DND-41 (cell line): ENCODE measurements at regions not wholly inside any gene's neighbourhood (a gene's known extent, or its start where the extent isn't known, plus 50 kb on each side); places are given as distances from the start of the nearest gene placed in this dataset.

Experiments used
- ATAC-seq: fragments of 200-7000 bp; cut with Tn5 transposase; 3 replicates; pipeline ENCODE4 v1.9.1; 2021; ENCODE audit warnings: low read depth; ENCODE audit not compliant: insufficient read depth
- DNase-seq: peaks from one replicate; pipeline ENCODE4 v3.0.0-alpha.2; 2020
- H2AFZ ChIP-seq: 2 replicates; pipeline ENCODE4 v1.6.0; 2012; ENCODE audit warnings: low read depth, low read length
- H3K27ac ChIP-seq: 2 replicates; pipeline ENCODE4 v1.5.1; 2012; ENCODE audit warnings: low read length, inconsistent platforms
- H3K27me3 ChIP-seq: fragments of 200-600 bp; sonication (generic); 2 replicates; pipeline ENCODE4 v1.6.0; 2012; ENCODE audit warnings: low read length, mild to moderate bottlenecking, inconsistent platforms; ENCODE audit not compliant: insufficient read depth, poor library complexity
- H3K36me3 ChIP-seq: 2 replicates; pipeline ENCODE4 v1.5.1; 2012; ENCODE audit warnings: low read length, inconsistent platforms; ENCODE audit not compliant: insufficient read depth
- H3K4me1 ChIP-seq: 2 replicates; pipeline ENCODE4 v1.5.1; 2012; ENCODE audit warnings: mild to moderate bottlenecking, low read length; ENCODE audit not compliant: insufficient read depth
- H3K4me2 ChIP-seq: 2 replicates; pipeline ENCODE4 v1.6.0; 2012; ENCODE audit warnings: mild to moderate bottlenecking, moderate library complexity, low read length, inconsistent platforms; ENCODE audit not compliant: insufficient read depth
- H3K4me3 ChIP-seq, 2 experiments: fragments of 200-600 bp in 1 of 2; shearing (Covaris generic) in 1 of 2; 2 replicates each; pipeline ENCODE4 v1.5.1; 2012 to 2016; ENCODE audit warnings: inconsistent platforms in 2 of 2, low read length in 2 of 2, mild to moderate bottlenecking in 2 of 2, low read depth in 1 of 2, moderate library complexity in 1 of 2
- H3K79me2 ChIP-seq: 2 replicates; pipeline ENCODE4 v1.6.0; 2012; ENCODE audit warnings: low read length, inconsistent platforms; ENCODE audit not compliant: insufficient read depth
- H3K9ac ChIP-seq: 2 replicates; pipeline ENCODE4 v1.6.0; 2012; ENCODE audit warnings: low read depth, mild to moderate bottlenecking, inconsistent platforms, low read length, moderate library complexity
- H3K9me3 ChIP-seq: 2 replicates; pipeline ENCODE4 v1.5.1; 2012; ENCODE audit warnings: low read length, moderate library complexity, mild to moderate bottlenecking, inconsistent platforms; ENCODE audit not compliant: insufficient read depth, severe bottlenecking
- H4K20me1 ChIP-seq: 2 replicates; pipeline ENCODE4 v1.6.0; 2012; ENCODE audit warnings: low read length; ENCODE audit not compliant: insufficient read depth
- CTCF ChIP-seq: IDR thresholded peaks from 2 replicates; pipeline ENCODE4 v1.5.1; 2012; ENCODE audit warnings: borderline replicate concordance, low read length, moderate library complexity, mild to moderate bottlenecking; ENCODE audit not compliant: poor library complexity, severe bottlenecking; ENCODE audit errors: extremely low read depth
- EZH2 ChIP-seq: IDR thresholded peaks from 3 replicates; pipeline ENCODE4 v1.6.1; 2012; ENCODE audit warnings: borderline replicate concordance, low read depth, mild to moderate bottlenecking, moderate library complexity, low read length, inconsistent platforms; ENCODE audit not compliant: severe bottlenecking

DNA sequence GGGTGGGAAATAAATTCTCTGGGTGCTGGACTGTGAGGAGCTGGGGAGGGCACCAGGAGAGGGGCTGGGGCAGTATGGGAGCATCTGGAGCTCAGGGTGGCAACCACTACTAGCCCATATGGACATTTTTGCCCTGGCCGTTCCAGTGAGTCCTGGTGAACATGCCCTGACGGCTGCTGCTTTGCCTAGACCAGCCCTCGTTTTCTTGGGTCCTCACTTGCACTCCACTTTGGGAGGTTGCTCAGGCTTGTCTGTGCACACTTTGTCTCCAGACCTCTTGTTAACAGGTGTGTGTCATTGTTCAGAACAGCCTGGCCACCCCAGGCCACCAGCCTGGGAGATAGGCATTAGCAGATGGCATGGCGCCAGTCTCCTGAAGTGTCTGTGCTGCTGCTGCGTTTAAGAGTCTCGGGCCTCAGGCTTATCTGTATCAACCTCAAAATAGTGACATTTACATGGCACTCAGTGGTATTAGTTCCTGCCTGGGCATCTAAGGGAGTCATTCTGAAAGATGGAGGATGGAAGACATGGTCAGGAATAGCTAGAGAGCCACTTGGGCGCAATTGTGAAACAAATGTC, 190.5 kb downstream of the PTPRU start:
- ATAC-seq (no peak), DNase-seq (no peak)
- no peaks in the 10 kb centered on the region for H3K4me1 ChIP-seq
- no peak overlapping the region for H3K27ac ChIP-seq
- no peaks in the 10 kb centered on the region for H3K79me2 ChIP-seq
- peaks cover 3% of the 10 kb centered on the region for H3K9me3 ChIP-seq
- no peak overlapping the region for H3K4me2 ChIP-seq
- no peaks in the 10 kb centered on the region for H3K36me3 ChIP-seq
- no peak overlapping the region for H2AFZ ChIP-seq
- peaks cover 14% of the 10 kb centered on the region for H3K27me3 ChIP-seq
- no peak overlapping the region for H3K9ac ChIP-seq
- H3K4me3 ChIP-seq = no peak overlapping the region
- no peaks in the 10 kb centered on the region for H4K20me1 ChIP-seq
- TF ChIP-seq CTCF = no peak
- no peak for TF ChIP-seq EZH2

GRCh38 chr1:29425631-29426030, 189.3 kb downstream of the PTPRU start:
- H3K9ac ChIP-seq = no peak overlapping the region
- no peaks in the 10 kb centered on the region for H4K20me1 ChIP-seq
- H3K4me2 ChIP-seq = no peak overlapping the region
- no peak for ATAC-seq
- no peaks in the 10 kb centered on the region for H3K36me3 ChIP-seq
- H3K27me3 ChIP-seq = peaks cover 18% of the 10 kb centered on the region
- no peaks in the 10 kb centered on the region for H3K79me2 ChIP-seq
- no peaks in the 10 kb centered on the region for H3K4me1 ChIP-seq
- H3K27ac ChIP-seq = no peak overlapping the region
- DNase-seq = no peak
- no peaks in the 10 kb centered on the region for H3K9me3 ChIP-seq
- H2AFZ ChIP-seq = no peak overlapping the region
- no peak for TF ChIP-seq EZH2
- no peak for TF ChIP-seq CTCF
- no peak overlapping the region for H3K4me3 ChIP-seq

DNA sequence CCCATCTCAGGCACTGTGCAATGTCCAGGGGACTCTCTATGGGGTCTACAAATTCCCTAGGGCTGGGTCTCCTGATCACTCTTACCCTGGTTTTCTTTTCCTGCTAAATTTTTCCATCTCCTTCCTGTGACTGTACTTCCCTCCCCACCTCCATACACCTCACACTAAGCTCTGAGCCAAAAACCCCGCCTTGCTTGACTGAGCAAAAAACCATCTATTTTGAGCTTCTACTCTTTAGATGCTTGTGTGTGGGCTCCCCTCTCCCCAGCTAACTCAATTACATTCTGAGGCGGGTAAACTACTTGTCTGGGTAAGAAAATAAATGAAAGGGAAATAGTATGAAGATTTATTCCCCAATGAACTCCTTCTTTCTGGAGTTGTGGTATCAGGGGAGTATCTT, 187.9 kb downstream of the PTPRU start:
- Histone ChIP-seq H3K9ac (no peak overlapping the region), H3K36me3 (no peaks in the 10 kb centered on the region), H4K20me1 (no peaks in the 10 kb centered on the region), H3K27me3 (peaks cover 19% of the 10 kb centered on the region), H3K4me3 (no peak overlapping the region), H3K4me1 (no peaks in the 10 kb centered on the region), H3K27ac (no peak overlapping the region), H3K4me2 (no peak overlapping the region), H3K79me2 (no peaks in the 10 kb centered on the region), H3K9me3 (no peaks in the 10 kb centered on the region), H2AFZ (no peak overlapping the region)
- TF ChIP-seq EZH2 = no peak
- no peak for TF ChIP-seq CTCF
- ATAC-seq = no peak
- DNase-seq = no peak

GRCh38 chr1:29420202-29420601, 183.9 kb downstream of the PTPRU start:
- no peak overlapping the region for H3K9ac ChIP-seq
- H3K27ac ChIP-seq = no peak overlapping the region
- no peak overlapping the region for H3K4me3 ChIP-seq
- H4K20me1 ChIP-seq = no peaks in the 10 kb centered on the region
- no peaks in the 10 kb centered on the region for H3K9me3 ChIP-seq
- no peak for ATAC-seq
- H3K36me3 ChIP-seq = no peaks in the 10 kb centered on the region
- no peaks in the 10 kb centered on the region for H3K4me1 ChIP-seq
- H3K79me2 ChIP-seq = no peaks in the 10 kb centered on the region
- no peak overlapping the region for H2AFZ ChIP-seq
- TF ChIP-seq EZH2 = no peak
- no peak for TF ChIP-seq CTCF
- H3K27me3 ChIP-seq = peaks cover 13% of the 10 kb centered on the region
- no peak for DNase-seq
- no peak overlapping the region for H3K4me2 ChIP-seq
